LNCaP clone FGC (cell line): ENCODE measurements at regions not wholly inside any gene's neighbourhood (a gene's known extent, or its start where the extent isn't known, plus 50 kb on each side); places are given as distances from the start of the nearest gene placed in this dataset.
"Not testable (repeated sequence)": the region's sequence is repeated elsewhere in the genome, so short reads cannot be mapped to it uniquely, and the experiment has no call there.

Source experiments
- DNase-seq: peaks from one replicate; pipeline ENCODE4 v3.0.0-alpha.2; 2011; ENCODE audit warnings: low read depth
- H3K4me3 ChIP-seq: 2 replicates; pipeline ENCODE4 v1.5.1; 2011; ENCODE audit warnings: mild to moderate bottlenecking, low read depth, low read length, control low read depth
- TF ChIP-seq, protein P1 (sequence below): IDR thresholded peaks from 2 replicates; pipeline ENCODE4 v1.5.1; 2012; ENCODE audit warnings: mild to moderate bottlenecking; ENCODE audit not compliant: control insufficient read depth, insufficient read depth; ENCODE audit errors: extremely low read depth

DNA sequence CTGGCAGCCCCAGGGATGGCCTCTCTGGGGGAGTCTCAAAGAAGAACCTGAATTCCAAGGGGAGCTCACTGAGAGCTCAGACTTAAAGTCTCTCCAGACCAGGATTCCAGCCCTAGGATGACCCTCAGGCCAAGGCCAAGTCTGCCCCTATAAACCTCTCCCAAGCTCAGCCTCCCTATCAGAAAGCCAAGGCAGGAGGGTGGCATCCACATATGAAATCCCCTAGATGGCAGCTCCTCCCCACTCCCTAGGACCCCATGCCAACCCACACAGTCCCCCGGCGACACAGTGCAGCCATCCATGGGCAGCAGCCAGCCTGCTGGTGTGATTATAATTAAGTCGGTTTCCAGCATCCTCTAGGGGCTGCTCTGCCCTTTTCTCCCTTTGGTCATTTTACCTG is 269.9 kb downstream of the CDK5RAP2 start:
- TF ChIP-seq, protein P1, sequence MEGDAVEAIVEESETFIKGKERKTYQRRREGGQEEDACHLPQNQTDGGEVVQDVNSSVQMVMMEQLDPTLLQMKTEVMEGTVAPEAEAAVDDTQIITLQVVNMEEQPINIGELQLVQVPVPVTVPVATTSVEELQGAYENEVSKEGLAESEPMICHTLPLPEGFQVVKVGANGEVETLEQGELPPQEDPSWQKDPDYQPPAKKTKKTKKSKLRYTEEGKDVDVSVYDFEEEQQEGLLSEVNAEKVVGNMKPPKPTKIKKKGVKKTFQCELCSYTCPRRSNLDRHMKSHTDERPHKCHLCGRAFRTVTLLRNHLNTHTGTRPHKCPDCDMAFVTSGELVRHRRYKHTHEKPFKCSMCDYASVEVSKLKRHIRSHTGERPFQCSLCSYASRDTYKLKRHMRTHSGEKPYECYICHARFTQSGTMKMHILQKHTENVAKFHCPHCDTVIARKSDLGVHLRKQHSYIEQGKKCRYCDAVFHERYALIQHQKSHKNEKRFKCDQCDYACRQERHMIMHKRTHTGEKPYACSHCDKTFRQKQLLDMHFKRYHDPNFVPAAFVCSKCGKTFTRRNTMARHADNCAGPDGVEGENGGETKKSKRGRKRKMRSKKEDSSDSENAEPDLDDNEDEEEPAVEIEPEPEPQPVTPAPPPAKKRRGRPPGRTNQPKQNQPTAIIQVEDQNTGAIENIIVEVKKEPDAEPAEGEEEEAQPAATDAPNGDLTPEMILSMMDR = no peak

DNA sequence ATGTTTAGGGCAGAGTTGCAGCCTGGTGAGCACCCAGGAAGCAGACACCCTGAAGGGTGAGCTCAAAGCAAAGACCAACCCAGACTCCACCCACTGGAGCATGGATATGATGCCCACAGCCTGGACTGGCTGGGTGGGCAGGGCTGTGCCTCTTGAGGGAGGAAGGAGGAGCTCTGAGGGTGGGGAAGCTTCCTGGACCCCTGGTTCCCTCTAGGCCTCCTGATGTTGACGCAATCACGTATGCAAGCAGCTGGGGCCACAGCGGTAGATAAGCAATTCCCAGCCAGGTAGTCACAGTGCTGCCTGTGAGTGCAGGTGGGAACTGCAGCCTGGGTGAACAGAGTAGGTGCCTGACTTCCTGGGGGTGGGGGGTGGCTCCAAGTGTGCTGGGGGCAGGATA is 271.5 kb downstream of the CDK5RAP2 start:
- TF ChIP-seq, protein P1 = no peak
- no peak for DNase-seq
- no peak overlapping the region for H3K4me3 ChIP-seq

More for the DNA sequence above, 269.9 kb downstream of the CDK5RAP2 start:
- H3K4me3 ChIP-seq = no peak overlapping the region
- no peak for DNase-seq

DNA sequence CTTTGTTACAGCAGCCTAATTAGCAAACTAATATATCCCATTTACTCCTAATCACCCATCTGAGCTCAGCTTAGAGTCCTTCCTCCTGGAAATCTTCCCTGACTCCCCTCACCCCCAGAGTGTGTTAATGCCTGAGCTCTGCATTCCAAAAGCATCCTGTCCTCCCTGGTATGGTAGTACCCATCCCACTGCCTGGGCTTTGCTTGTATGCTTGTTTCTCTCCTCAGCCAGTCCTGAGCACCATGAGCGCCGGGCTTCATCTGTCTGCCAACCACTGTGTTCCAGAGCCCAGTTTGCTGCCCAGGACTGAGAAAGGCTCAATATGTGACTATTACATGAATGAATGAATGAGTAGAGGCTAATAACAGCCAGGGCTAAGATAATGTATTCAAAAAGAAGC is 272.4 kb downstream of the CDK5RAP2 start:
- H3K4me3 ChIP-seq = no peak overlapping the region
- DNase-seq = no peak
- TF ChIP-seq, protein P1 = no peak

DNA sequence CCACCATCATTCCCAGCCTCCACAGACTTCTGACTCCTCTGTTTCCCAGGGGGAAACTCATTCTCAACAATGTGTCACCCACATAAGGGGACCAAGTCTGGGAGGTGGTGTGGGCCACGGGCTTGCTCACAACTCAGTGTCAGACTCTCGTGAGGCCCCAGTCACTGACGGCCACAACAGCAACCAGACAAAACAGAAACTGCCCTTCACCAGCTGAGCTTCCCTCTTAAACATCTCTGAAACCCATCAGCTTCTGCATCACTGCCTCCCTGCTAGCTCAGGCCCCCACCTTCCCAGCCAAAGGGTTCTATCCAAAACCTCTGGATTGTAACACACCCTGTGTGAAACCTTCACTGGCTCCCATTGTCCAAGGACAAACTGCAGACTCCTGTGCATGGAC is 273.4 kb downstream of the CDK5RAP2 start:
- DNase-seq = no peak
- TF ChIP-seq, protein P1 = no peak
- no peak overlapping the region for H3K4me3 ChIP-seq

DNA sequence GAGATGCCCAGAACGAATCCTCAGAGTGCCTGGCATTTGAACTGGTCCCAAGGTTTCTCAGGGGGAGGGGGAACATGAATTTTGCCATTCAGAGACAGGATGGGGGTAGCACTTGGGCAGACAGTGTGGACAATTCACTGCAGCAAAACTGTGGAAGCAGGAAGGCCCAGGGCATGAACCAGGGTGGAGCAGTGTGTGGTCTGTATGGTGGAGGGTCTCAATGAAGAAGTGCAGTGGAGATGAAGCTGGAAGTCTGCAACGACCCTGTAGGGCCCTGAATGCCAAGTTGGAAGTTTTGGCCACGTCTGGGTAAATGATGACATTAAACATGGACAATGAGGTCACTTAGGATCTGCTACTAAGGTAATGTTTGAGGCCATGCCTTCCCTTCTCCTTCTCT is 273.9 kb downstream of the CDK5RAP2 start:
- DNase-seq = no peak
- no peak overlapping the region for H3K4me3 ChIP-seq
- TF ChIP-seq, protein P1 = no peak

DNA sequence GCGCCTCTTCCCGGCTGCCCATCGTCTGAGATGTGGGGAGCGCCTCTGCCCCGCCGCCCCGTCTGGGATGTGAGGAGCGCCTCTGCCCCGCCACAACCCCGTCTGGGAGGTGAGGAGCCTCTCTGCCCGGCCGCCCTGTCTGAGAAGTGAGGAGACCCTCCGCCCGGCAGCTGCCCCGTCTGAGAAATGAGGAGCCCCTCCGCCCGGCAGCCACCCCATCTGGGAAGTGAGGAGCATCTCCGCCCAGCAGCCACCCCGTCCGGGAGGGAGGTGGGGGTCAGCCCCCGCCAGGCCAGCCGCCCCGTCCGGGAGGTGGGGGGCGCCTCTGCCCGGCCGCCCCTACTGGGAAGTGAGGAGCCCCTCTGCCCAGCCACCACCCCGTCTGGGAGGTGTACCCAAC is 275.1 kb downstream of the CDK5RAP2 start:
- DNase-seq, H3K4me3 ChIP-seq: not testable (repeated sequence)

DNA sequence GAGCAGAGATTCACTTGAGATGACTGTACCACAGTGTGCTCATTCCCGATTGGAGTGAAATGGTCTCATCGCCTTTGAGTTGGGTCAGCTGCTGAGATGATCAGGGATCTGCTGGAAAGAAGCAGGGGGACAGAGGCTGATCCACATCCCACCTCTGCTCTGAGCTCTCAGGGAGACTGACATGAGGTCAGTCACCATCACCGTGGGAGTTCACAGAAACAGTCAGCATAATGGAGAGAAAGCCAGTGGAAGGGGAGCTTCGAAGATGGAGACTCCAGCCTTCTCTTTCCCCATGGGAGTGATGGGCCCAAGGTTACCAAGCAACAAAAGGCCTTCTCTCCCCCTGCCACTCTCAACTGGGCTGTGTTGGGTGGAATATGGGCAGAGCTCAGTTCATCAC is 276.4 kb downstream of the CDK5RAP2 start:
- TF ChIP-seq, protein P1 = no peak
- no peak for DNase-seq
- H3K4me3 ChIP-seq = no peak overlapping the region

DNA sequence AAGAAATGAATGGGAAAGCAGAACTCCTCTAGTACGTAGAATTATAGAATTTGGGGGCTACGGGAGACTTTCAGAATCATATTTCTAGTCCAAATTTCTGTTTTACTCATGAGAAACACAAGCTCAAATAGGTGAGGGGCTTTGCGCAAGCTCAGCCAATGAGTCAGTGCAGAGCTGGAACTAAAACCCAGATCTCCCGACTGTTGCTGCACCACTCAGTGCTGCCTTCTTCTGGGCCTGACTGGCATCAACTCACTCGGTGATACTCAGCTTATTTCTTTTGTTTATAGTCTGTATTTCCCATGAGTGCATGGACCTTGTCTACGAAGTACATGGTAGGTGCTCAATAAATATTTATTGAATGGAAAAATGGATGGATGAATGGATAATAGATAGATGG is 280.2 kb downstream of the CDK5RAP2 start:
- TF ChIP-seq, protein P1 = no peak
- DNase-seq = no peak
- no peak overlapping the region for H3K4me3 ChIP-seq
